ENCODE measurements at regions not wholly inside any gene's neighbourhood (a gene's known extent, or its start where the extent isn't known, plus 50 kb on each side); places are given as distances from the start of the nearest gene placed in this dataset.

DNA sequence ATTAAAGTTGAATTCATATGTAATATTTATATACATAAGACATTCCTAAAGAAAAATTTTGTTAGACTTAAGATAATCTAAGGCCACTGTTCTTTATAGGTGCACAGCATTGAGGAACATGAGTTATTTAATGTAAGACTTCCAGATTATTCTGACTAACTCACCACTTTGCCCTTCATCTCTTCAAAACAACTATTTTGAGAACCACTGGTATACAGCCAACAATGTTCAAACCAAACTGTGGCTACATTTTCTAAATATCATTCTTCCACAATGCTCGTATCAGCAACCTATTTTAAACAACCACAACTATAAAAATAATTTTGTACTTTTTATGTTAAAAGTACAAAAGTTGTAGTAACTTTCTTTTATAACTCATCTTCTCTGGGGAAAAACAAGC, 199.8 kb upstream of the ALCAM start:
- no peak overlapping the region for H3K4me3 Mint-ChIP-seq
- ATAC-seq = no peak
- Histone ChIP-seq H3K27me3 (ENCODE audit: control insufficient read depth, insufficient read depth, low read length) (no peaks in the 10 kb centered on the region), H3K27ac (ENCODE audit: low read length) (no peak overlapping the region), H3K4me3 (ENCODE audit: low read length) (no peak overlapping the region), H3K4me1 (ENCODE audit: control insufficient read depth, insufficient read depth, low read length) (no peaks in the 10 kb centered on the region), H3K9me3 (ENCODE audit: control insufficient read depth, insufficient read depth, low read length) (no peaks in the 10 kb centered on the region), H3K36me3 (ENCODE audit: control insufficient read depth, insufficient read depth, low read length) (no peaks in the 10 kb centered on the region)
- H3K27me3 Mint-ChIP-seq (ENCODE audit: low read depth in 2 of 2) = no peaks in the 10 kb centered on the region
- no peak overlapping the region for H3K27ac Mint-ChIP-seq
- no CpG with 5 or more reads among the region's 1 CpG for WGBS (ENCODE audit: insufficient coverage)
- no peak for DNase-seq
- H3K9me3 Mint-ChIP-seq = peaks cover 5 to 6% of the 10 kb centered on the region in 2 donors
- TF ChIP-seq, protein P1, sequence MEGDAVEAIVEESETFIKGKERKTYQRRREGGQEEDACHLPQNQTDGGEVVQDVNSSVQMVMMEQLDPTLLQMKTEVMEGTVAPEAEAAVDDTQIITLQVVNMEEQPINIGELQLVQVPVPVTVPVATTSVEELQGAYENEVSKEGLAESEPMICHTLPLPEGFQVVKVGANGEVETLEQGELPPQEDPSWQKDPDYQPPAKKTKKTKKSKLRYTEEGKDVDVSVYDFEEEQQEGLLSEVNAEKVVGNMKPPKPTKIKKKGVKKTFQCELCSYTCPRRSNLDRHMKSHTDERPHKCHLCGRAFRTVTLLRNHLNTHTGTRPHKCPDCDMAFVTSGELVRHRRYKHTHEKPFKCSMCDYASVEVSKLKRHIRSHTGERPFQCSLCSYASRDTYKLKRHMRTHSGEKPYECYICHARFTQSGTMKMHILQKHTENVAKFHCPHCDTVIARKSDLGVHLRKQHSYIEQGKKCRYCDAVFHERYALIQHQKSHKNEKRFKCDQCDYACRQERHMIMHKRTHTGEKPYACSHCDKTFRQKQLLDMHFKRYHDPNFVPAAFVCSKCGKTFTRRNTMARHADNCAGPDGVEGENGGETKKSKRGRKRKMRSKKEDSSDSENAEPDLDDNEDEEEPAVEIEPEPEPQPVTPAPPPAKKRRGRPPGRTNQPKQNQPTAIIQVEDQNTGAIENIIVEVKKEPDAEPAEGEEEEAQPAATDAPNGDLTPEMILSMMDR (IDR thresholded peaks at IDR 0.05) = no peak
- no peaks in the 10 kb centered on the region for H3K36me3 Mint-ChIP-seq
- no peaks in the 10 kb centered on the region for H3K4me1 Mint-ChIP-seq
- intact Hi-C loops (cut with micrococcal nuclease) = no loop called here

DNA sequence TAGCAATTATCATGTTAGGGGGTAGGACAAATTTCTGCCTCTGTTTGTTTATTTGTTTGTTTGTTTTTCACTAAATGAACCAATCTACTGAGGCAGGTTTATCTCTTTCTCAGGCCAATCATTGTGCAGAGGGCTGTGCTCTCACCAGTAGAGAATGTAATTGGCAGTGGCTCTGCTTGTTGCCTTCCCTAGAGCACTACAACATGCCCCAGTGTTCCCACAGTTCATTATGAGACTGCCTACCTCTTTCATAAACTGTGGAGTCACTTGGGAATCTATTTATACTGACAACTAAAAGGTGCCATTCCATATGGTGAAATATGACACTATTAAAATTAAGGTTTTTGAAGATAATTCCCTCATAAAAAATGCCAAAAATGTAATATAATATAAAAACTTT, 196.3 kb upstream of the ALCAM start:
- Mint-ChIP-seq H3K36me3 (no peaks in the 10 kb centered on the region), H3K27ac (no peak overlapping the region)
- no peaks in the 10 kb centered on the region for H3K27me3 ChIP-seq (ENCODE audit: control insufficient read depth, insufficient read depth, low read length)

DNA sequence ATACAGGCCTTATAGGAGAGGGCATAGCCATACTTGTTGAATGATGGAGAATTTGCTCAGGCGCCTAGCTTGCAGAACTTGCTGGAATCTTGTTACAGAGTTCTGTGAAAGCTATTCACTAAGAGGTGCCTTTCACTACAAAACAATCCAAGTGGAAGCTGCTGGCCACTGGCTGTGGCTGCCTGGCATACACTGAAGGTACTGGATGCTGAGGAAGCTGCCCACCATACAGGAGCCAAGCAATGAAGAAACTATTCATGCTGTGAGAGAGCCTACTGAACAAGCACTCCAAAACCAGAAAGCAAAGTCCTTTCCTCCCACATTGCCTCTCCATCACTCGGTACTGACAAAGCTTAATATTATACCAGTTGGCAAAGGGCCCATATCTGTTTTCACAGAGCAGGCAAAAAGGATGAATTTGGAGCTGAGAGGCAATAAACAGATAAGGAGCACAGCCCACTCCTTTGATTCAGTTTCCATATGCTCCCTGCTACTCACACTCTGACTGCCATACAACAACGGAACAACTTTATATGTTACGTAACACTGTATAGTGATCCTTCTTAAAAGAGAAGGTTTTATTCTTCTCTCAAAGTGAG, 192.6 kb upstream of the ALCAM start:
- TF ChIP-seq, protein P1 (IDR thresholded peaks at IDR 0.05) = no peak
- H3K4me3 Mint-ChIP-seq = no peak overlapping the region
- Histone ChIP-seq H3K9me3 (ENCODE audit: control insufficient read depth, insufficient read depth, low read length) (no peaks in the 10 kb centered on the region), H3K27me3 (ENCODE audit: control insufficient read depth, insufficient read depth, low read length) (no peaks in the 10 kb centered on the region), H3K36me3 (ENCODE audit: control insufficient read depth, insufficient read depth, low read length) (no peaks in the 10 kb centered on the region), H3K4me3 (ENCODE audit: low read length) (no peak overlapping the region), H3K27ac (ENCODE audit: low read length) (no peak overlapping the region), H3K4me1 (ENCODE audit: control insufficient read depth, insufficient read depth, low read length) (no peaks in the 10 kb centered on the region)
- no peak for ATAC-seq
- H3K9me3 Mint-ChIP-seq = peaks cover 11% of the 10 kb centered on the region in 2 donors
- no peaks in the 10 kb centered on the region for H3K36me3 Mint-ChIP-seq
- intact Hi-C loops (cut with micrococcal nuclease) = no loop called here
- no peak overlapping the region for H3K27ac Mint-ChIP-seq
- H3K4me1 Mint-ChIP-seq = no peaks in the 10 kb centered on the region
- no peaks in the 10 kb centered on the region for H3K27me3 Mint-ChIP-seq (ENCODE audit: low read depth in 2 of 2)
- 97% methylated on average over 4 of the region's 4 CpGs for WGBS (ENCODE audit: insufficient coverage)
- DNase-seq = no peak

More for the DNA sequence above, 196.3 kb upstream of the ALCAM start:
- H3K4me3 ChIP-seq (ENCODE audit: low read length) = no peak overlapping the region
- no peak overlapping the region for H3K27ac ChIP-seq (ENCODE audit: low read length)
- intact Hi-C loops (cut with micrococcal nuclease) = no loop called here
- no peaks in the 10 kb centered on the region for H3K9me3 ChIP-seq (ENCODE audit: control insufficient read depth, insufficient read depth, low read length)
- H3K36me3 ChIP-seq (ENCODE audit: control insufficient read depth, insufficient read depth, low read length) = no peaks in the 10 kb centered on the region
- ATAC-seq (no peak), DNase-seq (no peak)
- TF ChIP-seq, protein P1 (IDR thresholded peaks at IDR 0.05) = no peak
- Mint-ChIP-seq H3K27me3 (ENCODE audit: low read depth in 2 of 2) (no peaks in the 10 kb centered on the region), H3K9me3 (peaks cover 3 to 4% of the 10 kb centered on the region in 2 donors), H3K4me1 (no peaks in the 10 kb centered on the region), H3K4me3 (no peak overlapping the region)
- no peaks in the 10 kb centered on the region for H3K4me1 ChIP-seq (ENCODE audit: control insufficient read depth, insufficient read depth, low read length)

DNA sequence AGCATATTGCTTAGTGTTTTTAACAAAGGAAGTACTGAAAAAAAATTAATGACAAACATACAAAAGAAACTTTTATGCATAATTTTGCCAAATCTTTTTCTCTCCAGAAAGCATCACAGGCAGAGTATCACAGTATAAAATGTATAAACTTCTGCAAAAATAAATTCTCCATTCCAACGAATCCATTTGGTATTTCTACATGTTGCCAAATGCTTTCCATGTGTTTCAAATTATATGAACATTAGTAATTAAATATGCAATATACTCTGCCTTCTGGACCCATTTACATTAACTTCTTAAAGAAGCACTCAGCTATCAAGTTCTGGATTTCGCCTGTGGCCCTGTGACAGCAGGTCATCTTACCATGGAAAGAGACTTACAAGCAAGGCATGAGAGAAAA, 189.1 kb upstream of the ALCAM start:
- ATAC-seq = no peak
- intact Hi-C loops (cut with micrococcal nuclease) = no loop called here
- Histone ChIP-seq H3K4me1 (ENCODE audit: control insufficient read depth, insufficient read depth, low read length) (no peaks in the 10 kb centered on the region), H3K4me3 (ENCODE audit: low read length) (no peak overlapping the region), H3K36me3 (ENCODE audit: control insufficient read depth, insufficient read depth, low read length) (no peaks in the 10 kb centered on the region), H3K27me3 (ENCODE audit: control insufficient read depth, insufficient read depth, low read length) (no peaks in the 10 kb centered on the region), H3K9me3 (ENCODE audit: control insufficient read depth, insufficient read depth, low read length) (no peaks in the 10 kb centered on the region), H3K27ac (ENCODE audit: low read length) (no peak overlapping the region)
- no peak overlapping the region for H3K27ac Mint-ChIP-seq
- no peak overlapping the region for H3K4me3 Mint-ChIP-seq
- TF ChIP-seq, protein P1 (IDR thresholded peaks at IDR 0.05) = no peak
- 75% methylated on average over 1 of the region's 2 CpGs for WGBS (ENCODE audit: insufficient coverage)
- no peaks in the 10 kb centered on the region for H3K4me1 Mint-ChIP-seq
- DNase-seq = no peak
- H3K27me3 Mint-ChIP-seq (ENCODE audit: low read depth in 2 of 2) = no peaks in the 10 kb centered on the region
- peaks cover 15 to 17% of the 10 kb centered on the region in 2 donors for H3K9me3 Mint-ChIP-seq
- H3K36me3 Mint-ChIP-seq = no peaks in the 10 kb centered on the region
